ENCODE measurements at regions not wholly inside any gene's neighbourhood (a gene's known extent, or its start where the extent isn't known, plus 50 kb on each side); places are given as distances from the start of the nearest gene placed in this dataset.

DNA sequence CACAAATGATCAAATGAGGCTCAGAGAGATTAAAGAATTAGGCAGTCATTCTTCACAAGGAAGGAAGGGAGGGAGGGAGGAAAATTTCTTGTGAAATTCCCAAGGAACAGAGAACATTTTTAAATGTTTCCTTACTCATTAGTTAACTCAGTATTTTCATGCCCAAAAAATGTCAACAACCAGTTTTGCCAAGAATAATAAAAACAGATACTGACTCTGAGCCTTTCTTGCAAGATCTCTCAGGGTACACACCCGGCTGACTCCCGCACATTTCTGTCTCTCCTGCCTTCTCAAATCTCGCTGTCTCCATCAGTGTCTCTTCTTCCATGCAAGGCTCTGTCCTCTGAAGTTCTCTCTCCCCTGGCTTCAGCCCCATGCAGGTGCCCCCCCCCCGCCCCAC is 265.9 kb downstream of the TJP1 start:
- no peak for TF ChIP-seq SNAI2 (CRISPR knock-in tag; IDR thresholded peaks at IDR 0.05)
- TF ChIP-seq ESRRG (CRISPR knock-in tag; IDR thresholded peaks at IDR 0.05), result no peak
- no peak for TF ChIP-seq ZFP3 (CRISPR knock-in tag; IDR thresholded peaks at IDR 0.05)
- TF ChIP-seq ZC3H10 (CRISPR knock-in tag; IDR thresholded peaks at IDR 0.05), result no peak
- TF ChIP-seq, protein P1, sequence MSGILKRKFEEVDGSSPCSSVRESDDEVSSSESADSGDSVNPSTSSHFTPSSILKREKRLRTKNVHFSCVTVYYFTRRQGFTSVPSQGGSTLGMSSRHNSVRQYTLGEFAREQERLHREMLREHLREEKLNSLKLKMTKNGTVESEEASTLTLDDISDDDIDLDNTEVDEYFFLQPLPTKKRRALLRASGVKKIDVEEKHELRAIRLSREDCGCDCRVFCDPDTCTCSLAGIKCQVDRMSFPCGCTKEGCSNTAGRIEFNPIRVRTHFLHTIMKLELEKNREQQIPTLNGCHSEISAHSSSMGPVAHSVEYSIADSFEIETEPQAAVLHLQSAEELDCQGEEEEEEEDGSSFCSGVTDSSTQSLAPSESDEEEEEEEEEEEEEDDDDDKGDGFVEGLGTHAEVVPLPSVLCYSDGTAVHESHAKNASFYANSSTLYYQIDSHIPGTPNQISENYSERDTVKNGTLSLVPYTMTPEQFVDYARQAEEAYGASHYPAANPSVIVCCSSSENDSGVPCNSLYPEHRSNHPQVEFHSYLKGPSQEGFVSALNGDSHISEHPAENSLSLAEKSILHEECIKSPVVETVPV (CRISPR knock-in tag; IDR thresholded peaks at IDR 0.05), result no peak
- no peak for TF ChIP-seq ARNTL (CRISPR knock-in tag; IDR thresholded peaks at IDR 0.05; ENCODE audit: borderline replicate concordance, low read depth)
- TF ChIP-seq, protein P2, sequence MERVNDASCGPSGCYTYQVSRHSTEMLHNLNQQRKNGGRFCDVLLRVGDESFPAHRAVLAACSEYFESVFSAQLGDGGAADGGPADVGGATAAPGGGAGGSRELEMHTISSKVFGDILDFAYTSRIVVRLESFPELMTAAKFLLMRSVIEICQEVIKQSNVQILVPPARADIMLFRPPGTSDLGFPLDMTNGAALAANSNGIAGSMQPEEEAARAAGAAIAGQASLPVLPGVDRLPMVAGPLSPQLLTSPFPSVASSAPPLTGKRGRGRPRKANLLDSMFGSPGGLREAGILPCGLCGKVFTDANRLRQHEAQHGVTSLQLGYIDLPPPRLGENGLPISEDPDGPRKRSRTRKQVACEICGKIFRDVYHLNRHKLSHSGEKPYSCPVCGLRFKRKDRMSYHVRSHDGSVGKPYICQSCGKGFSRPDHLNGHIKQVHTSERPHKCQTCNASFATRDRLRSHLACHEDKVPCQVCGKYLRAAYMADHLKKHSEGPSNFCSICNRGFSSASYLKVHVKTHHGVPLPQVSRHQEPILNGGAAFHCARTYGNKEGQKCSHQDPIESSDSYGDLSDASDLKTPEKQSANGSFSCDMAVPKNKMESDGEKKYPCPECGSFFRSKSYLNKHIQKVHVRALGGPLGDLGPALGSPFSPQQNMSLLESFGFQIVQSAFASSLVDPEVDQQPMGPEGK (CRISPR knock-in tag; IDR thresholded peaks at IDR 0.05; ENCODE audit: borderline replicate concordance), result no peak

Data from SK-N-SH treated with all-trans-retinoic acid at 6 μM for 48 hours (cell line).